Activated T-helper 17 cell treated with anti-CD3 and anti-CD28 coated beads, Interleukin-2, amount 50 U/mL, for 72 hours (primary cell): ENCODE measurements at regions not wholly inside any gene's neighbourhood (a gene's known extent, or its start where the extent isn't known, plus 50 kb on each side); places are given as distances from the start of the nearest gene placed in this dataset.

Experiments
- ATAC-seq: fragments of 150-1000 bp; cut with Tn5 transposase; replicated peaks from 2 replicates; pipeline ENCODE4 v1.10.0; 2021; ENCODE audit warnings: mild to moderate bottlenecking, moderate library complexity
- H3K27ac Mint-ChIP-seq: one replicate; pipeline ENCODE4 v1.8.0; 2022; ENCODE audit warnings: mixed read lengths
- H3K27me3 Mint-ChIP-seq: one replicate; pipeline ENCODE4 v1.8.0; 2022; ENCODE audit warnings: mixed read lengths
- H3K36me3 Mint-ChIP-seq: one replicate; pipeline ENCODE4 v1.8.0; 2022; ENCODE audit warnings: low read depth, mild to moderate bottlenecking, mixed read lengths
- H3K4me1 Mint-ChIP-seq: one replicate; pipeline ENCODE4 v1.8.0; 2022; ENCODE audit warnings: mixed read lengths
- H3K4me3 Mint-ChIP-seq: one replicate; pipeline ENCODE4 v1.8.0; 2022; ENCODE audit warnings: mild to moderate bottlenecking, mixed read lengths
- H3K9me3 Mint-ChIP-seq: one replicate; pipeline ENCODE4 v1.8.0; 2022; ENCODE audit warnings: mixed read lengths

GRCh38 chr10:61356354-61356753 is 96.8 kb downstream of the TMEM26 start:
- H3K4me1 Mint-ChIP-seq, result no peaks in the 10 kb centered on the region
- no peak for ATAC-seq
- no peak overlapping the region for H3K4me3 Mint-ChIP-seq
- no peaks in the 10 kb centered on the region for H3K9me3 Mint-ChIP-seq
- no peak overlapping the region for H3K27ac Mint-ChIP-seq
- no peaks in the 10 kb centered on the region for H3K36me3 Mint-ChIP-seq
- H3K27me3 Mint-ChIP-seq, result peaks cover 4% of the 10 kb centered on the region

DNA sequence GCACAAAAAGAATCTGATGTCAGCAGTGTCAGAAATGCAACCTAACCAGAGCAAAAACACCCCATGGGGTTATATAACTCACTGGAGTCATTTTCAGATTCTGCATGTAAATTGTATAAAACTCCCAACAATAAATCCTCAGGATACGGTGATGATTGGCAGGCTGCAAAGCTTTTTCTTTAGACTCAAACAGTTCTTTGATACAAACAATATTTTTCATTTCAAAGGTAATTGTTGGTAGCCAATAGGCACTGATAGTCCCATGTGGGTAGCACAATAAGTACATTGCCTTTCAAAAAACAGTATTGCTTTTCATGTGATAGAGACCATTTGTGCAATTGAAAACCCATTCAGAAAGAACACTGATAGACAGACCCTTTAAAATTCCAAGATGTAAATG is 98.0 kb downstream of the TMEM26 start:
- H3K27me3 Mint-ChIP-seq, result peaks cover 4% of the 10 kb centered on the region
- H3K9me3 Mint-ChIP-seq, result no peaks in the 10 kb centered on the region
- ATAC-seq, result no peak
- H3K36me3 Mint-ChIP-seq, result no peaks in the 10 kb centered on the region
- H3K4me1 Mint-ChIP-seq, result no peaks in the 10 kb centered on the region
- H3K27ac Mint-ChIP-seq, result no peak overlapping the region
- H3K4me3 Mint-ChIP-seq, result no peak overlapping the region

GRCh38 chr10:61354401-61354975 is 98.7 kb downstream of the TMEM26 start:
- Mint-ChIP-seq H3K27ac (no peak overlapping the region), H3K4me3 (no peak overlapping the region), H3K36me3 (no peaks in the 10 kb centered on the region), H3K9me3 (no peaks in the 10 kb centered on the region), H3K27me3 (peaks cover 4% of the 10 kb centered on the region), H3K4me1 (no peaks in the 10 kb centered on the region)
- no peak for ATAC-seq

- Mint-ChIP-seq H3K27ac (no peak overlapping the region), H3K27me3 (peaks cover 6% of the 10 kb centered on the region), H3K9me3 (no peaks in the 10 kb centered on the region), H3K4me1 (no peaks in the 10 kb centered on the region), H3K4me3 (no peak overlapping the region), H3K36me3 (no peaks in the 10 kb centered on the region)
- no peak for ATAC-seq
Measured at GRCh38 chr10:61350794-61351193, 102.4 kb downstream of the TMEM26 start.

- H3K27me3 Mint-ChIP-seq, result peaks cover 6% of the 10 kb centered on the region
- H3K9me3 Mint-ChIP-seq, result no peaks in the 10 kb centered on the region
- no peak overlapping the region for H3K27ac Mint-ChIP-seq
- H3K4me3 Mint-ChIP-seq, result no peak overlapping the region
- no peaks in the 10 kb centered on the region for H3K4me1 Mint-ChIP-seq
- no peaks in the 10 kb centered on the region for H3K36me3 Mint-ChIP-seq
- no peak for ATAC-seq
Measured at GRCh38 chr10:61350068-61350467, 103.1 kb downstream of the TMEM26 start.

DNA sequence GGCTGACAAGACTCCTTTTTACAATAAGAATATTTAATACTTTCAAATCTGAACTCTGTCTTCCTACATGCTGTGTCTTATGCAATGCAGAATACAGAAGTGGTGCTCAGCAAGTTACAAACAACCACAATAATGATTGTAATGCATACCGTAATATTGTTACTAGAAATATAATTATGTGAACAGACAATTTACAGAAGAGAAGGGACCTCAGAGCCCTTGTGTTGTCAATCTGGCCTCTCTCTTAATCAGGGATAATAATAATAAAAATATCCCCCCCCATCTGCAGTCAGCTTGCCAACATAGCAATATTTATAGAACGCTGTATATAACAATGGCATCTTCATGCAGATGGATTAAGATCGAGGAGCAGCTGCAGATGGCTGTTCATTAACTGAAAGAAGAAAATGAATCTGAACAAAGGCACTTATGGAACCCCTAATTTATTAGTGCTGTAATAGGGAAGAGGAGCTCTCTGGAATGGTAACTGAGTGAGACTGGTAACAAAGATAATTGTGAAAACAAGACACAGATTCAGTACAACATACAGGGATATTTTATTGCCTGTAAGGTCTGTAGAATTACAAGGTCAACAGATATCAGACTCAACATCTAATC is 106.3 kb downstream of the TMEM26 start:
- Mint-ChIP-seq H3K4me1 (peaks cover 7% of the 10 kb centered on the region), H3K9me3 (peaks cover 5% of the 10 kb centered on the region), H3K36me3 (no peaks in the 10 kb centered on the region), H3K4me3 (no peak overlapping the region), H3K27me3 (peaks cover 6% of the 10 kb centered on the region), H3K27ac (no peak overlapping the region)
- ATAC-seq, result no peak

DNA sequence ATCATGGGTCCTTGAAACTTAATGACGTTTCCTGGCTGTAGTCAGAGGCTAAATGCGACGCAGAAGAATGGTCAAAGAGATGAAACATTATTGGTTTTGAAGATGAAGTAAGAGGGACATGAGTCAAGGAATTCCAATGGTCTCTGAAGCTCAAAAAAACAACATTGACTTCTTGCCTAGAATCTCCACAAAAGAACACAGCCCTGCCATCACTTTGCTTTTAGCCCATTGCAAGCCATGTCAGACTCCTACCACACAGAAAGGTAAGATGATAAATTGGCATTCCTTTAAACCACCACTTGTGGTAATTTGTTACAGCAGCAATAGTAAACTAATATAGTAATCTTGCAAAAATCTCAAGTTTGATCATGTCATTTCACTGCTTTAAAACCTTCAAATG is 109.4 kb downstream of the TMEM26 start:
- Mint-ChIP-seq H3K36me3 (no peaks in the 10 kb centered on the region), H3K27me3 (peaks cover 6% of the 10 kb centered on the region), H3K9me3 (peaks cover 5% of the 10 kb centered on the region)

DNA sequence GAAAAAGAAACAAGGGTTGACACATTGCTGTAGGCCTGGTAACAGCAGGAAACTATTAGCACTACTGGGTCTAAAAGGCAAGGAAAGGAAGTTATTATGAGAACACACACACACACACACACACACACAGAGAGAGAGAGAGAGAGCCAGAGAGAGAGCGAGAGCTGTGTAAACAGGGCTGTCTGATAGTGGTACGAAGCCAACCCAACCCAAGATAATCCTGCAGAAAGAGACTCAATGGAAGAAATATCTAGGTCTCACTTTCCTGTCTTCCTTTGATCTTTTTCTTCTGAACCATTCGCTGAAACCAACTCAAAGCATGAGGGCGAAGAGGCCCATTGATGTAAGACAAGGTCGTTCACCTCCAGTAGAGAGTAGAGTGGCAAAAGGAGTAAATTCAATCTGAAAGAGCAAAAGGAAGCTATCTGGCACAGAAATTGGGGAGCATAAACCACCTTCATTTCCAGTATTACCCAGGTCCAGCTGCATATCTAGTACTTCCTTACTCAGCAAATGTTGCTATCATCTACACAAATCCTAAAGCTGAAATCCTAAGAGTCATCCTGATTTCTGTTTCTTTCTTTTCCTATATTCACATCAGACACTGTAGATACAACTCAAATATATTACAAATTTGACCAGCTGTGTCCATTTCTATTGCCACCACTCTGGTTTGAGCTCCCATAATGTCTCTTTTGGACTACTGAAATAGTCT is 110.2 kb downstream of the TMEM26 start:
- Mint-ChIP-seq H3K4me3 (no peak overlapping the region), H3K4me1 (peaks cover 7% of the 10 kb centered on the region), H3K27me3 (peaks cover 6% of the 10 kb centered on the region), H3K27ac (no peak overlapping the region), H3K9me3 (peaks cover 5% of the 10 kb centered on the region), H3K36me3 (no peaks in the 10 kb centered on the region)
- ATAC-seq, result no peak

More for the DNA sequence above, 109.4 kb downstream of the TMEM26 start:
- ATAC-seq, result no peak
- no peak overlapping the region for H3K27ac Mint-ChIP-seq
- no peak overlapping the region for H3K4me3 Mint-ChIP-seq
- H3K4me1 Mint-ChIP-seq, result peaks cover 7% of the 10 kb centered on the region

- no peak overlapping the region for H3K27ac Mint-ChIP-seq
- ATAC-seq, result no peak
Measured at GRCh38 chr10:61341008-61341407, 112.2 kb downstream of the TMEM26 start.

DNA sequence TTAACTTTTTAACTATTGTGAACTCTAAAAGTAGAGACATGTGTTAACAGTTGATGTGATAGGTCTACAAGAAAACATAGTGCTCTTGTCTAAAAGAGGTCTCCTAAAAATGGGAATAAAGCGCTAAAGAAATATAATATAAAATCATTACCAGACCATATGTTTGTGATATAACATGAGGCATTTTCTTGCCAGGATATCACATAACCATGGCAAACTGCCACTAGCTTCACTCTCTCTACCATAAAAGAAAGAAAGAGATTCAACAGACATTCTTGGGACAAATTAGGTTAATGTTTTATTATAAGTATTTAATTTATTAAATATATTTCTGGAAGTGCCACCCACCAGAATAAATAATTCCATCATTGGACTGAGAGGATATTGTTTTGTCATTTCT is 115.0 kb downstream of the TMEM26 start:
- Mint-ChIP-seq H3K36me3 (no peaks in the 10 kb centered on the region), H3K4me1 (peaks cover 7% of the 10 kb centered on the region), H3K27me3 (peaks cover 3% of the 10 kb centered on the region), H3K4me3 (no peak overlapping the region), H3K9me3 (no peaks in the 10 kb centered on the region), H3K27ac (no peak overlapping the region)
- no peak for ATAC-seq

More at GRCh38 chr10:61341008-61341407, 112.2 kb downstream of the TMEM26 start:
- no peak overlapping the region for H3K4me3 Mint-ChIP-seq
- H3K36me3 Mint-ChIP-seq, result no peaks in the 10 kb centered on the region
- peaks cover 7% of the 10 kb centered on the region for H3K4me1 Mint-ChIP-seq
- peaks cover 5% of the 10 kb centered on the region for H3K9me3 Mint-ChIP-seq
- peaks cover 6% of the 10 kb centered on the region for H3K27me3 Mint-ChIP-seq

- ATAC-seq, result no peak
- H3K4me3 Mint-ChIP-seq, result no peak overlapping the region
- no peak overlapping the region for H3K27ac Mint-ChIP-seq
- H3K9me3 Mint-ChIP-seq, result no peaks in the 10 kb centered on the region
- peaks cover 3% of the 10 kb centered on the region for H3K27me3 Mint-ChIP-seq
- peaks cover 5% of the 10 kb centered on the region for H3K4me1 Mint-ChIP-seq
- no peaks in the 10 kb centered on the region for H3K36me3 Mint-ChIP-seq
Measured at GRCh38 chr10:61337741-61338140, 115.4 kb downstream of the TMEM26 start.

GRCh38 chr10:61336831-61337230 is 116.3 kb downstream of the TMEM26 start:
- no peak overlapping the region for H3K4me3 Mint-ChIP-seq
- H3K9me3 Mint-ChIP-seq, result no peaks in the 10 kb centered on the region
- no peak overlapping the region for H3K27ac Mint-ChIP-seq
- H3K27me3 Mint-ChIP-seq, result peaks cover 3% of the 10 kb centered on the region
- H3K4me1 Mint-ChIP-seq, result no peaks in the 10 kb centered on the region
- no peak for ATAC-seq
- H3K36me3 Mint-ChIP-seq, result no peaks in the 10 kb centered on the region

DNA sequence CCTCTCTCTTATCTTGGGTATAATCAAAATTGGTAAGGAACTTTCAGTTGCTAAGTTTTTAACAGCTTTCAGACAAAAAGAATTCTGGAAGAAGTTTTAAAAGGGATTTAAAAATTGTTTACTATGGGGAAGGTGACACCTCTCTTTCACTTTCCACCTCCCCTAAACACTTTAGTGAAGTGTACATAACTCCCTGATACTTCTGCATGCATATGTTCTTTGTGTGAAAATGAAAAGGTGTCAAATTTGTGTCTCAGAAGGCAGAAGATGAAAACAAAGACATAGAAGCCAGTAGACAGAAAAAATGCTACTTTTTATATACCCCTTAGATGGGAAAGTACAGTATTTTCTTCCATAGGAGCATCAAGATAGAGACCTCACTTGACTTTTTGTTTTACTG is 117.8 kb downstream of the TMEM26 start:
- ATAC-seq, result no peak
- no peaks in the 10 kb centered on the region for H3K9me3 Mint-ChIP-seq
- H3K36me3 Mint-ChIP-seq, result no peaks in the 10 kb centered on the region
- H3K27me3 Mint-ChIP-seq, result peaks cover 3% of the 10 kb centered on the region
- no peaks in the 10 kb centered on the region for H3K4me1 Mint-ChIP-seq
- no peak overlapping the region for H3K27ac Mint-ChIP-seq
- no peak overlapping the region for H3K4me3 Mint-ChIP-seq

GRCh38 chr10:61332581-61332980 is 120.6 kb downstream of the TMEM26 start:
- no peak overlapping the region for H3K27ac Mint-ChIP-seq
- peaks cover 9% of the 10 kb centered on the region for H3K27me3 Mint-ChIP-seq
- ATAC-seq, result no peak
- H3K4me1 Mint-ChIP-seq, result no peaks in the 10 kb centered on the region
- no peaks in the 10 kb centered on the region for H3K36me3 Mint-ChIP-seq
- H3K4me3 Mint-ChIP-seq, result no peak overlapping the region
- H3K9me3 Mint-ChIP-seq, result no peaks in the 10 kb centered on the region

DNA sequence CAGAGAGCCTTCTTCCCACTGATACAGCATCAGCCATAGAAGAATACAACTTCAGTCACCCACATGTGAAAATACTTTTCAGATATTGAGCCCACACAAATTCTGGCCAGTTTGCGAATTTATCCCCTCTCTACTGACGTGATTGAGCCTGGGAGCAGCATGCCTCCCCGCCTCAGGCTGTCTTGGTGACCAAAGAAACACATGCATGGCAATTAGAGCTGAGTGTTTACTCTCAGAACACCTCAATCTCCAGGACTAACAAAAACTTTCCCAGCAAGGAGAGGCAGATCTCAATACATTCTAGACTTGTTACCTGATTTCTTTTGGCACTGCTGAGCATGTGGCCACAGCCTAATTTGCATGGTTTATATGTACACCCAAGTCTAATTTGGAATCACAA is 122.5 kb downstream of the TMEM26 start:
- Mint-ChIP-seq H3K9me3 (no peaks in the 10 kb centered on the region), H3K27ac (no peak overlapping the region), H3K4me1 (no peaks in the 10 kb centered on the region), H3K27me3 (peaks cover 6% of the 10 kb centered on the region), H3K4me3 (no peak overlapping the region), H3K36me3 (no peaks in the 10 kb centered on the region)
- no peak for ATAC-seq
